Inflammatory macrophage treated with lipopolysaccharide for 1 hour (primary cell): ENCODE measurements at regions not wholly inside any gene's neighbourhood (a gene's known extent, or its start where the extent isn't known, plus 50 kb on each side); places are given as distances from the start of the nearest gene placed in this dataset.
"Not testable (repeated sequence)": the region's sequence is repeated elsewhere in the genome, so short reads cannot be mapped to it uniquely, and the experiment has no call there.

Experiments
- DNase-seq, 2 donors: peaks; one replicate each; pipeline ENCODE4 v3.0.0-alpha.2; 2020 to 2022

DNA sequence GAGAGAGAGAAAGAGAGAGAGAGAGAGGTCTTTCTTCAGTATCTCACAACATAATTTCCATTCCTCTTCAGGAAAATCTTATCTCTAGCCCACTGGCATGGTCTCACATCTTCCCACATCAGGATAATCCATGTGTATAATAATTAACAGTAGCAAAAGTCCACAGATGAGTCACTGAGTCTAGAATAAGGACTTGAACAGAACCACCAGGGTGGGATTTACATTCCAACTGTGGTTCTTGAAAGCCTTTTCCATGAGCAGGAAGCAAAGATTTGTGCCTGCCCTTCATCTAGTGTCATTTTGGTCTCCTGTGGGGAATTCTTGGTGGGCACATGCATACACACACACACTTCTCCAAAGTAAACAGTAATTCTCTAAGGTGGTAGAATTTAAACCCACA, 107.1 kb upstream of the TCF4 start:
- DNase-seq = no peak

DNA sequence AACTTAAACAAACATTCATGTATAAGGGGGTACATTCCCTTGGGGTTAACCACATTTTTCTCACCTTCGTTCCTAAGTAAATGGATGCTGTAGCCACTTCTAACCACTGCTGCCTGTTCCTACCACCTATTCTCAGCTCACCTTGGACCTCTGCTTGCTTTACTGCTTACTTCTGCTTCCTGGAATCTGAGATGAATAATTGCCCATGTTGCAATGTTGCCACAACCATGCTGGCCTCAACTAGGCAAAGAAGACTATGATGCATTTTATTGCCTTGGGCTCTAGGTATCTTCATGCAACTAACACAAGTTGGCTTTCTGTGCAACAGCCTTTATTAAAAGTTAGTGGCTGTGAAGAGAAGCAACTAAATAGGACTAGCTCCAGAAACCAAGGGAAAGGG, 106.3 kb upstream of the TCF4 start:
- DNase-seq = no peak

DNA sequence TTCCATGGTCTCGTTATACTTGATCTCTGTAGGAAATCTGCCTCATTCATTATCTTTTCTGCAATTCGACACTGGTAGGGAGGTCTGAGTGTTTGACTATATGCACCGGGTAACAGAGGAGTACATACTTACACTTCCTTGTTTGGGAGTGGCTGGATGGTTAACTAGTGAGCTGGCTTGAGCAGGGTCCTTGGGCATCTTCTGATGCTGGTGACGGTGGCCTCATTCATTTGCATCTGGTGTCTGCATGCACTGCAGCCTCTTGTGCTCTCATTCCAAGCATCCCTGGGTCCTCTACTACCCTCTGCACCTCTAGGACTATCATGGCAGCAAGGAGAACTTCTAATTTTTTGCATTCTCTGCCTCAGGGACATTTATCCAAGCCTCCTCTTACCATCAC, 100.0 kb upstream of the TCF4 start:
- no peak for DNase-seq

DNA sequence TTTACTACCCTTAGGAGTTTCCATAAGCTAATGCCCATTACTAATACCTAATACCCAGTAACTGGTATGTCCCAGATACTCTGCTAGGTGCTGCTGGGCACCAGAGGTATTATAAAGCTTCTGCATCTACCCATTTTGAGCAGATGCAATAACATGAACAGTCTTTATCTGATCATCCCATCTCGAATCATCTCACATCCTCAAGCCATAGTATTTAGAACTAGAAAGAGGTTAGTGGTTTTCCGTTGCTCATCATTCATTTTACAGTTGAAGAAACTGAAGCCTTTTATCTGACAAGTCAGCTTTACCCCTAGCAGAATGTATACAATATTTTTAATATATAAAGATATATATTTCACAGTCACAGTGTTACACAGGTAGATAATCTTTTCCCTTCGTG, 99.1 kb upstream of the TCF4 start:
- no peak for DNase-seq

DNA sequence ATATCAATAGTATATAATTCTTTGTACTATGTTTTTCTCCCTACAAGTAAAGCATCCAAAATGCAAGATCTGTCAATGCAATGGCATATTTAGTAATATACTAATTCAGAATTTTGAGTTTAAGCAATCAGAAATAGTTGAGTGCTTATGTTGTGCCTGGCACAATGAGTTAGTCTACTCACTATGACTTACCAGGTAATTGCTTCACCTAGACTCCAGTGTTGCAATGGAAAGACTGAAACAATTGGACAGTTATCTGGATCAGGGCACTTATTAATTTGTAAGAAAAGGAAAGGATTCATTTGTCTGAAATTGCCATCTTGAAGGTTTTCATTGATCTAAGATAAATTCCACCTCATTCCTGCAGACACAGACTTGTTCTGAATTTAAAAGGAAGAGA, 97.6 kb upstream of the TCF4 start:
- no peak for DNase-seq

DNA sequence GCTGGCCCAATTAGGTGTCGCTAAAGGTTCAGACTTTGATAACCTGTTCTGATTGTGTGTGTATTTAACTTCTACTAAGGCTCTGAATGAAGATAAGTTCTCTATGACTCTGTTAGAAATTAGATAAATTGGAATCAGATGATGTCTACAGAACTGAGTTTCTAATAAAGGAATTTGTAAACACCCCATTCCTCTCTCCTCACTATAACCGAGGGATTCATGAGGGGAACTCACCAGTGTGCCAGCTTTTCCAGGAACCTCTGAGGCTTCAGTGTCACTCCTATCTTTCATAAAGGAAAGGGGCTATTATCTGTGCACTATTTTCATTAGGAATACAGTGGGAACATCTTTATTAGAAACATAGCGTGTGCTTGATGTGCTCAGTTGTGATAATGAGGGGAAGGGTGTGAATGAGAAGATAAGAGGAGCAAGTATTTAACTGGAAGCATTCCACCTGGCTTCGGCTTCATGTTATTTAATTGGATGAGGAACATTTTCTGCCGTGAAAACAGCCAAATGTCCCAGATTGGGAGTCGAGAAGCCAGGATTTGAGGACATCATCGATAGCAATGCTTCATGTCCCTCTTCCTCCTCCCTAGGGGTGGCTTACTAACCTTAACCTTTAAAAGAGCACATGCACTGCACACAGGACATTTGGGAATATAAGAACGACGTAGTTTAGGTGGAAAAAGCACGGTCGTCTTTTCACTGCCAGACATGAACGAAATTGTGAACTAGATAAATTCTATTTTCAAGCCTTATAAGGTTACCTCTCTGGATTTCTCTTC, 84.8 kb upstream of the TCF4 start:
- DNase-seq = no peak

DNA sequence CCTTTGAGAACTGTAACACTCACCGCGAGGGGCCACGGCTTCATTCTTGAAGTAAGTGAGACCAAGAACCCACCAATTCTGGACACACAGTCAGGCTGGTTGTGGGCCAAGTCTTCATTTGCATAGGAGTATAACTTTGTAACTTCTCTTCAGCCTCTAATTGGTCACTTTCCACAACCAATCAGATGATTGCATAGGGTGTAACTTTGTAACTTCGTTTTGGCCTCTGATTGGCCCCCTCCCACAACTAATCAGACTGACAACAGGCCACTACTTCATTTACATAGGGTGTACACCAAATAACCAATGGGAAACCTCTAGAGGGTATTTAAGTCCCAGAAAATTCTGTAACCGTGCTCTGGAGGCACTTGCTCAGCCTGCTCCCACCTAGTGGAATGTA, 77.5 kb upstream of the TCF4 start:
- no peak for DNase-seq

DNA sequence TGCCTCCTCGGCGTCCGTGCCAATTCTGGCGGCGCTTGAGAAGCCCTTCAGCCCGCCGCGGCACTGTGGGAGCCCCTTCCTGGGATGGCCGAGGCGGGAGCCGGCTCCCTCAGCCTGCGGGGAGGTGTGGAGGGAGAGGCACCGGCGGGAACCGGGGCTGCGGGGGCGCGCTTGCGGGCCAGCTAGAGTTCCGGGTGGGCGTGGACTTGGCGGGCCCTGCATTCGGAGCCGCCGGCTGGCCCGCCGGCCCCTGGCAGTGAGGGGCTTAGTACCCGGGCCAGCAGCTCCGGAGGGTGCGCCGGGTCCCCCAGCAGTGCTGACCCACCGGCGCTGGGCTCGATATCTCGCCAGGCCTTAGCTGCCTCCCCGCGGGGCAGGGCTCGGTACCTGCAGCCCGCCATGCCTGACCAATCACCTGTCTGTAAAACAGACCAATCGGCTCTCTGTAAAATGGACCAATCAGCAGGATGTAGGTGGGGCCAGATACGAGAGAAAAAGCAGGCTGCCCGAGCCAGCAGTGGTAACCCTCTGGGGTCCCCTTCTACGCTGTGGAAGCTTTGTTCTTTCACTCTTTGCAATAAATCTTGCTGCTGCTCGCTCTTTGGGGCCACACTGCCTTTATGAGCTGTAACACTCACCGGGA, 76.9 kb upstream of the TCF4 start:
- not testable (repeated sequence) for DNase-seq

DNA sequence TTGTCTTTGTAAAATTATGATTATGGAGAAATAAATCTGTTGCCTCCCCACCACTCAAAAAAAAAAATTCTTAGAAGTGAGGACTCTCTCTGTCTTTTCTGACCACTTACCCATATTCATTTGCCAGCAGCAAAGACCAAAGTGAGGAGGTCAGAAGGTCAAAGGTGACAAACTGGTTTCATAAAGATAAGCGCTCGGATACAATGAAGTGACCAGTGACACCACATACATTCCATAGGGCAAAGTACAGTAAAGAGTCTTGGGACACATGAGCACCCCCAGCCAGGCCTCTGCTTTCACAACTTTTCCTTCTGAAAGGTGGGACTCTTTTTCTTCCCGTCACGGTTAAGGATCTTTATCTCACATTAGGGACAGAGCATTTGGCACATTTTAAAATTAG, 75.9 kb upstream of the TCF4 start:
- no peak for DNase-seq

DNA sequence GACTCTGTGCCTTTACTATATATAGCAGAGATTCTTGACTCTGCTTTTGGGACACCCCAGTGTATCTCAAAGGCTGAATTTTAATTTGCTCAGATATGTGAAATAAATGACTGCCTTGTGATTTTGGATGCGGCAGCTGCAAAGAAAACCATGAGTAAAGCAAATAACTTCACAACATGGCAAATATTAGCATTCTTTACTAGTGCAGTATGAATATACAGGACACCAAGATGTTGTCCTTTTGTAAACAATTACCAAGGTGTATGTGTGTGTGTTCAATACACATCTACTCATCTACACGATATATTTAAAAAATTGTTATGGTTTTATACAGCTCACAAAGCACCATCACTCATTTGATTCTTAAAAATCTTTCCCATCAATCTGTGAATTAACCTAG, 70.6 kb upstream of the TCF4 start:
- no peak for DNase-seq

DNA sequence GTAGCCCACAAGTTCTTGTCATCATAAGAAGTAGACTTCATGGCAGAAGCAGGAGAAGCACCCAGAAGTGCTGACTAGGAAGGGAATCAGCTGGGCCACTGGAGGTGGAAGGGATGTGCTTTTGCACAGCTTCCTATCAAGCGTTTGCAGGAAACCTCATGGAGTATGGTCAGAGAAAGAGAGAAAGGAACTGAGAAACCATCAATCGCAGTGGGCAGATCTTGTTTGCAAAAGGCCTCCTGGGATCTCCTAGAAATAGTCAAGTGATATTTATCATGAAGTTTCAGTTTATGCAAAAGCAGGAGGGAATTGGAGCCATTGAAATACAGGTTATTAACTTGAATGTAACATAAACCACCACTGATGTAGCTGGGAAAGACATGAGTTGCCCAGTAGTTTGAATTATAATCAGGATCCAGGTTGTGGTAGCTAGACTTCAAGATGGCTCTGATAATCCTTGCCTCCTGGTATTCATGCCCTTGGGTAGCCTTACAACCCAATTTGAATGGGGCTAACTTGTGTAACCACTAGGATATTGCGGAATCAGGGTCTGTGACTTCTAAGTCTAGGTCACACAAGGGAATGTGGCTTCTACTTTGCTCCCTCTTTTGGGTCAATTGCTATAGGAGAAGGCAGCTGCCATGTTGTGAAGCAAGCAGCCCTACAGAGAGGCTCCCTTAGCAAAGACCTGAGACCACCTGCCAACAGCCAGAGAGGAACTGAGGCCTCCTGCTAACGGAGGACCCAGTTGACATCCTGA, 69.8 kb upstream of the TCF4 start:
- DNase-seq = no peak

DNA sequence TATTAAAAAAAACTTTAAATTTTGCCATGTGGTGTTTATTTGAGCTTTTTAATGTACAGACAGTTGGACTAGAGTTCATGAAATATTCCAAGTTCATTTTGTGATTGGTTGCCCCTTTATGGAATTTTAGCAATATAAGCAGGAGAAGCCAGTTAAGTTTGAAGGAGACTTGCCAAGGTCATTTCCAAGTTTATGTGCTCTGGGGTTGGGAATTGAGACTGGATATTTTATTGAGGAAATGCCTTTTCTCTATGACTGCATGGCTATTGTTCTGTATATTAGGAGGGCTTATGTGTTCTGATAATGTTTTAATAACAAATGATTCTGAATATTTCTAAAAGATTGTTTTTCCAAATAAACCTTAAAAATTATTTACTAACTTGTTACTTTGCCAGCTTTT, 67.0 kb upstream of the TCF4 start:
- DNase-seq = no peak

DNA sequence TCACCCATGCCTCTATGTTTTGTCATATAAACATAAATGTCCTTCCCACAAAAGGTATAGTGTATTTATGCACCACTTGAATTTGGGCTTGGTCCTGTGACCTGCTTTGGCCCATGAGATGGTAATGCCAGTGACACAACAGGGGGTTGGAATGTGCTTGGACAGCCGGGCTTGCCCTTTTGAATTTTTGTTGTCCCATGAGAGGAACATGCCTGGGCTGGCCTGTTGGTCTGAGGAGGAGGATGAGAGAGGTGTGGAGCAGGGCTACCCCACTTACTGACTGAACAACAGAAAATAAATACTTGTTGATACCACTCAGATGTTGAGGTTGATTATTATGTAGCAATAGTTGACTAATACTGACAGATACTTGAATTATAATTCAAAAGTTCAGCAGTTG, 63.2 kb upstream of the TCF4 start:
- DNase-seq = no peak

DNA sequence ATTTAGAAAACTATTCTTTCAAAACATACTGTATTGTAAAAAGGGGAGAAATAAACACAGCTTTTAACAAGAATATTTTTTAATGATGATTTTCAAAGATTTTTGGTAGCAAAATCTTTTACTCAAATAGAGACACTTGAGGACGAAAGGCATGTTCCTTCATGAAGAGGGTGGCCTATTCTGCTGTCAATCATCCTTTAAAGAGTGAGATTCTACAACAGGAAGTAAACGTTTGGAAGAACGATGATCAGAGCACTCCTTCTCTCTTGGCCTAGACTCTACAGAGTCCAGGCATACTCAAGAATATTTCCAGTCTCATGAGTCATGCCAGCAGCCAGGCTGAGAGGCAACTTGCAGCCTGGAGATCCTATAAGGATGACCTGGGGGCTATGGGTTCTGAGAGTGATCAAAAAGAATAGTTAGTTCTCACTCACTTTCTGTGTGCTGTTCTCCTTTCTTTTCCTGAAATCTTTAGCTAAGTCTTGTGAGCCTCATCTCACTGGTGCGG, 62.4 kb upstream of the TCF4 start:
- DNase-seq = no peak

DNA sequence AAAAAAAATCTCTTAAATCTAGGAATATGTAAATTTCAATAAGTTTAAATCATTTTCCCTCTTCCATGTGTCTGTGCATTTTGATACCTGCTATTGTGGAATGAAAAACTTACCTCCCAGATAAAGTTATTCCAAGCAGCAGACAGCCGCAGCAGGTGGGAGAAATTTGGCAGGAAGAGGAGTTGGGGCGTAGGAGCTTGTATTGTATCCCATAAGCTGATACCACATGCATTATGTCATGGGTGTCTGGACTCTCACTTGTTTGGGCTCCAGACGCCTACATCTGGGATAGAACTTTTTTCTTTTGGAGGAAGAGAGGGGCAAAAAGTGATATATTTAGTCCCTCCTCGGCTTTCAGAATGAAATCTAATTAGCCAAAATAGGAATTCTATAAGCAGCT, 59.3 kb upstream of the TCF4 start:
- no peak for DNase-seq

DNA sequence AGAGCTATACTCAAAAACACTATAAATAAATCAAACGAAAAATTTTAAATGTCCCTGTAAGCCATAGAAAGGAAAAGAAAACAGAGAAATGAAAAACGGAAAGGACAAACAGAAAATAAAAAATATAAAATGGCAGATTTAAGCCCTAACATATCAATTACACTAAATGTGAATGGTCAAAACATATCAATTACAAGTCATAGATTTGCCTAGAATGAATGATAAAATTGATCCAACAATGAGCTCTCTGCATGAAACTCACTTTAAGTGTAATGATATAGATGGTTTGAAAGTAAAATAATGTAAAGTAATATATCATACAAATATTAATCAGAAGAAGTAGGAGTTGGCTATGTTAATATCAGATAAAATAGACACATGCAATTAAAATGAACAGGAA, 54.2 kb upstream of the TCF4 start:
- no peak for DNase-seq

DNA sequence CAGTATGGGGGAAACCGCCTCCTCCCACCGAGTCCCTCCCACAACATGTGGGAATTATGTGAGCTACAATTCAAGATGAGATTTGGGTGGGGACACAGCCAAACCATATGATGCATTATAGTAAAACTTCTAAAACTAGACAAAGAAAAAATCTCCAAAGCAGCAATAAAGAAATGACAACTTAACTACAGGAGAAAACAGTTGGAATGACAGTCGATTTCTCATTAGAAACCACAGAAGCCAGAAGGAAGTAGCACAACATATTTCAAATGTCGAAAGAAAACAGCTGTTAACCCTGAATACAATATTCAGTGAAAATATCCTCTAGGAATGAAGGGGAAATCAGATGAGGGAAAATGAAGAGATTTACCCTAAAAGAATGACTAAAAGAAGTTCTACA, 53.5 kb upstream of the TCF4 start:
- no peak for DNase-seq
